NOMO-1 treated with dmso at 0.1 percent for 144 hours (cell line): ENCODE measurements at regions not wholly inside any gene's neighbourhood (a gene's known extent, or its start where the extent isn't known, plus 50 kb on each side); places are given as distances from the start of the nearest gene placed in this dataset.
"Not testable (repeated sequence)": the region's sequence is repeated elsewhere in the genome, so short reads cannot be mapped to it uniquely, and the experiment has no call there.

Experiments
- DNase-seq: peaks from one replicate; lab custom pipeline; 2025; ENCODE audit not compliant: unreplicated experiment; lab: John Stamatoyannopoulos, UW

DNA sequence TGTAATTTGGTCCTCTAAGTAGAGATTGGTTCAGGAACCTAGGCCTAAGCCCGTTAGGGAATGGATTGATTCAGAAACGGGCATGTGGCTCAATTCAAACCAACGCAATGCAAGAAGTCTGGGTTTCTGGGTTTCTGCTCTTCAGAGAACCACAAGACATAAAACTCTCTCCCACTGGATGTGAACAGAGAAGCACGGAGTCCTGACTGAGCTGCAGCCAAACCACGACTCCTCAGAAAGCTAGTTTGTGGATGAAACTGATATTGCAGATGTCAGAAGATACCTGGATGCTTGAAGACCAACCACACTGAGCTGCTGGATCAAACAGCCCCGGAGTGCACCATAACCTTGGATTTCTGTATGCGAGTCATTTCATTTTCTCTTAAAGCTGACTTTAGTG lies 50.0 kb downstream of the SOD2 start:
- no peak for DNase-seq

DNA sequence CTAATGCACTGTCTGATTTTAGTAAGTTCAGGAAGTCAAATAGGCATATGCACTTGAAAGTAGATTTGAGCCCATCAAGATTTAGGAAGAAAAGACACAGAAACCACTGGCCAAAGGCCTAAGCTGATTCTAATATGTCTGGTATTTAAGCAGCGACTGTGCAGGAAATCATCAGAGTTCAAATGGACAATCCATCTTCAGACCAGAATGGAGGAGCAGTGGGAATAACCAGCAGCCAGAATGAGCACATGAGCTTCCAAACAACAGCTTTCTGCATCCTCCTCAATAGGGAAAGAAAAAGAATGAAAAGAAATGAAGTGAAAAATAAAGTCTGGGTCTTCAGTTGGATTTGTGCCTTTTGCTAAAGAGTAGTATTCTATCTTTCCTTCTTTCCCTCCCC lies 50.6 kb downstream of the SOD2 start:
- no peak for DNase-seq

DNA sequence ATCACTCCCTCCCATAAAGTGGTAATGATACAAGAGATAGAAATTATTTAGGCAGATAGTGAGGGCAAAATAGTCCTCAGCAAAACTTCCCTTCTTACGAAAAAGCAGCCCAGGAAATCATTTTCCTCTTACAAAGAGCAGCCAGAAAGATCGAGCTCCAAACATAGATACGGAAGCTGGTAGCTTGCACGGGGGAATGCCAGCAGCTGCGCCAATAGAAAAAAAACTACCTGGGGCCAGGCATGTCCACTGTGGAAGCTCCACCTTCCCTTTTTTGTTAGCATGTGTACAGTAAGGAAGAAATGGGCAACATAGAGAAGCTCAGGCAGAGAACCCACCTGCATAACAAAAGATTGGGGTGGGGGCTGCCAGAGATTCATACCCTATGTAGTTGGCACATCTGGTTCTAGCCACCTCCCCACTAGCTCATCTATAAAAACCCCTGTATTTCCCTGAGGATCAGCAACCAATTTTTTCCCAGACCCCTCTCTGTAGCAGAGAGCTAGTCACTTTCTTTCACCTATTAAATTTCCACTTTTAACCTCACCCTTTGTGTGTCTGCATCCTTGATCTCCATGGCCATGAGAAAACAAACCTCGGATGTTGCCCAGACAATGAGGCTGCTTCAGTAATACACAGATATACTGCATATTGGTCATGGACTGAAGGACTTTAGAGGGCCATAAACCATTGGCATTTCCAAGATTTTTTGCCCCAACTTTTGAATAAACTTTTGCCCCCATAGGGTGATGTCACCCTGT lies 52.1 kb downstream of the SOD2 start:
- no peak for DNase-seq

DNA sequence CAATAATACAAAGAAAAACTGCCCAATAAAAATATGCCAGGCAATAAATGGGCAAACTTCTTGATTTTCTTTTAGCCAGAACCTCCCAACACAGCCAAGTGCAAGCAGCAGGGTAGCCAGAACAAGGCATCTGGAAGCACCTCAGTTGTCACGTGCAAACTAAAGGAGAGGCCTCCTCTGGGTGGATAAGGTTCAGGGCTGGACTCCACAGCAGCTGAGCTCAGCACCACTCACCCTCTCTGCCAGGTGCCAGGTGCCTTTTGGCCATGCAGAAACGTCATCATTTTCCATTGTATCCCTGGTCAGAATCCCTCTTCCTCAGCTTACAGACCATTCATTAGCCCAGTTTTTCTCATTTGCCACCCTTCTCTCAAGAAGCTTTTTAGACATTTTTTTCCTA lies 52.7 kb downstream of the SOD2 start:
- no peak for DNase-seq

DNA sequence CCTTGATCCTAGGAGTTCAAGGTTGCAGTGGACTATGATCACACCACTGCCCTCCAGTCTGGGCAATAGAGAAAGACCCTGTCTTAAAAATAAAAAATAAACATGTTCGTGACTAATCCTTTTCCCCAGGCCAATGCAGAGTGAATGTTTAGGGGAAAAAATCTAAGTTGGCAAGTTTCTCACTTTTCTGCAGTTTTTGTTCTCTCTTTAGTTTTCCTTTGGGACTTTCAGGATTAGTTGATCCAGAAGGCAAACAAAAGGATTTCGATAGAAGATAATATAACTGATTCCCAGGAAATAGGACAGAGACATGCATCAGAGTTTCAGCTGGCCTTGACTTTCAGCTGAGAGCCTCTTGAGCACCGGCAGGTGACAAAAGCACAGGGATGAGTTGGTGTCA lies 53.3 kb downstream of the SOD2 start:
- no peak for DNase-seq

DNA sequence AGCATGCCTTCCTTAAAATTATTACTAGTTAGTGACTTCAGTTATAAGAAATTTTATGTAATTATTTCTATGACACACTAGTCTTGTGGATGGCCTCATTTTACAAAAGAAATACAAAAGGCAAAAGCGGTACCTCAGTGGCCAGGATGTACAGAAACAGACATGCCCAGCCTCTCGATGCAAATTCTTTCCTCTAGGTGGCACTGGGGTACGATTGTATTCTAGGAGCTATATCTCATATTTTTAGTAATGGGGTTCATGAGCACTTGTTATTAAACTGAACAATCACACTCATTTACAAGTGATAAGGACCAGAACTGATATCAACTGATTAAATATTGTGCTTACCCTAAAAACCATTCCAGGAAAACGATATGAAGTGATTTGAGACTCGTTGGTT lies 59.8 kb downstream of the SOD2 start:
- DNase-seq = no peak

DNA sequence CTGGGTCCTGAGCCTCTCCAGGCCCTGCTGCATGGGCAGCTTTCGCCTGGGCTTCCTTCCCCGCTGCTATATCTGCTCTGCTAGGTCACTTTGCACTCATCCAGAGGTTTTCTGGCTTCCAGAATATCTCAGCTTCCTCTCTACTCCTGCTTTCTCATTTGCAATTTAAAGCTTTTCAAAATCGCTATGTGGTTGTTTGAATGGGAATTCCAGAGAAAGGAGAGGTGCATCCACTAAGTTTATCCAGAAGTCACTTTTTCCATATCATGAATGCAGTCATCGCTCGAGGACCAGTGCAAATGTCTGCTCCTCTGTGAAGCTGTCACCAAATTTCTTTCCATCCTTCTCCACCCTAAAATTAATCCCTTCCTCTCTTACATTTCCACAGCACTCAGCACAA lies 61.2 kb downstream of the SOD2 start:
- no peak for DNase-seq

DNA sequence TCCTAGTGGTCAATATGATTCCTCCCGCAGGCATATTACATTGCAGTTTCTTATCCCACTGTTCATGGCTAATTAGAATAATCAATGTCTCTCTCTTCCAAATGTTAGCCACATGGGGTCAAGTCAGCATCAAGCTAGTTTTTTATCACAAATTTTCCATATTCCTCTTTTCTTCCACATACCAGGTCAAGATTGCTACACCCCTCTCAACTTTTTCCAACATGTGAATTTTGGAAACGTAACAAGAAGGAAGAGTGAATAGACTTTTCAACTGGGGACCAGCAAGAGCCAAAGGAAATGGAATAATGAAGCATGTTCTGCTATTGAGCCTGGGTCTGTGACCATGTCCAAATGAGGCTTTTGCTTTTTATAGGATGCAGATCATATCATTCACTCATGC lies 65.1 kb downstream of the SOD2 start:
- DNase-seq = no peak

DNA sequence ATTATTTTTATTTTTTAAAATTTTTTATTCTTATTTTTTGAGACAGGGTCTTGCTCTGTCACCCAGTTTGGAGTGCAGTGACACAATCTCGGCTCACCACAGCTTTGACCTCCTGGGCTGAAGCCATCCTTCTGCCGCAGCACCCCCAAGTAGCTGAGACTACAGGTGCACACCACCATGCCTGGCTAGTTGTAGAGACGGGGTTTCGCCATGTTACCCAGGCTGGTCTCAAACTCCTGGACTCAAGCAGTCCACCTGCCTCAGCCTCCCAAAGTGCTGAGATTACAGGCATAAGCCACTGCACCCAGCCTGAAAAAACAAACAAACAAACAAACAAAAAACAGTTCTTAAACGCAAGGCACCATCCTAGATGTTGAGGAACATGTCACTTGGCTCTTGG lies 66.5 kb downstream of the SOD2 start:
- not testable (repeated sequence) for DNase-seq

DNA sequence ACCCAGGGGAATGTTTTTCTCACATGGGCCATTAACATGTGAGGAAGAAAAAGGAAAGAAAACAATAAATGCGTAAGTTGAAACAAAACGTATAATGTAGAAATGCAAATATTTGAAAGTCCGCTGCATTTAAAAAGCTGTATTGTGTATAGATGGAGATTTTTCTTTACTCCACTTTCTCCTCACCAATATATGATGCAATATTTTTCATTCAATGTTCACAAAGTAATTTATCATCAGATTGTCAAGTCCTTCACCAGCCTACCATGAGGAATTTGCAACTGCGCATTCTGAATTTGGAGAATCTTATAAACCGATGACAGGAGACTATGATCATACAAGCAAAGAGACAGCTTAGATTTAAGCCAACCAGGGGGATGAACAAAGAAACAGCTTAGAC lies 69.9 kb downstream of the SOD2 start:
- no peak for DNase-seq

DNA sequence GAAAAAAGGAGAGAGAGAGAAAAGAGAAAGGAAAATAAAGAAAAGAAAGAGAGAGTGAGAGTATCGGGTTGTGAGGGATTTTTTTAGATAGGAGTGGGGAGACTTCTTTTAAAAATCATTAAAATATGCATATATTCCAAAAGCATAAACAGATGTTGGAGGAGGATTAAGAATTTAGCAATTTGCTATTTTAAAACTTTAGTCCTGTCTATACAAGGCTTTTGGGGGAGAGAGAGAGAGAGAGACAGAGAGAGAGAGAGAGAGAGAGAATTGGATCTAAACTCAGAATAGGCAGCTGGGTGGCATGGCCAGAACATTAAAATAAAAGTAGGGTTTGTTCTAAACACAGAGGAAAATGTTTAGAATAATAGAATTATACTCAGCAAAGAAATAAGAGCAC lies 72.1 kb downstream of the SOD2 start:
- no peak for DNase-seq

DNA sequence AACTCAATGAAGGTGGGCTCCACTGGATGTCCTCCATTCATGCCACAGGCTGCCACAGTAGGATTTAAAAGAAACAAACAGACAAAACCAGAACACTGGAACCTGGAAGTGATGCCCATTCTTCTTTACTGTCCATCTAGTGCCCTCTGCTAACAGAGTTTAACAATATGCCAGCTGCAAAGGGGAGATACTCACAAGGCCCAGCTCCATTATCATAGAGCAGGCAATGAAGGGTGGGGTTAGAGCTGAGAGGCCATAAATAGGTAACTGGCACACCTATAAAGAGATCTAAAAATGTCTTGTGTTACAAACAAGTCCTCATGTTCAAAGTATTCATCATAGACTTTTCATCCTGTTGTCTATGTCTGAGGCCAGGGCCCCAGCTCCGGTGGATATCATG lies 75.6 kb downstream of the SOD2 start:
- DNase-seq = no peak

DNA sequence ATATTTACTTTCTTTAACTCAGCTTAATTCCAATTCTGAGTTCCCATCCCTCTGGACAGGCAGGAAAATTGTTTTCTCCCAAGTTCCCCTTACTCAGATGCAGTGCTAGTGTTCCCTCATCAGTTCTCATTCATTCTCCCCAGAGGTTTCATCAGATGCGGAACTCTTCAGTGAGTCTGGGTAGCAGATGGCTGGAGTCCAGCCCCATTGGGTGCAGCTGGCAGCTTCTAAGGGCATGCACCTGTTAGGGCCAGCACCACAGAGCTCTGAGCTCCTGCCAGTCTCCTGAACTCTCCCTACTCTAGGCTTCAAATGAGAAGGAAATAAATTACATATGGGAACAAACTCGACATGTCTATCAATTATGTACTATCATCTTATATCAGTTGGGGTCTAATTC lies 76.6 kb downstream of the SOD2 start:
- no peak for DNase-seq

DNA sequence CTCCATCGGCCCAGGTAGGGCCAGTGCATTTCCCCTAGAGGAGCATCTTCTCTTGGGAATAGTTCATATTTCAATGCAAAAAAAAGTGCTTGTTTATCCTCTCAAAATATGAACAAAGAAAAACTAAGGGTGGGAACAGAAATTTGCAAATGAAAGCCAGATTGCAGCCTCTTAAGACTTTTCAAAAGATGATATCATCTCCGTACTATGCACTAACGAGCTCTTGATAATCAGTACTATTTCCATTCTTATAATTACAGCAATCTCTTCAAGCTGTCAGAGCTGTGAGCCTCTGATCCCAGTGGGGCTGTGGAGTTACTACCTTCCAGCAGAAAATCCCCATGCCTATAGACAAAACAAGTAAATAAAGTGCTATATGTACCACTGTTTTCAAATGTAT lies 77.1 kb downstream of the SOD2 start:
- DNase-seq = no peak

DNA sequence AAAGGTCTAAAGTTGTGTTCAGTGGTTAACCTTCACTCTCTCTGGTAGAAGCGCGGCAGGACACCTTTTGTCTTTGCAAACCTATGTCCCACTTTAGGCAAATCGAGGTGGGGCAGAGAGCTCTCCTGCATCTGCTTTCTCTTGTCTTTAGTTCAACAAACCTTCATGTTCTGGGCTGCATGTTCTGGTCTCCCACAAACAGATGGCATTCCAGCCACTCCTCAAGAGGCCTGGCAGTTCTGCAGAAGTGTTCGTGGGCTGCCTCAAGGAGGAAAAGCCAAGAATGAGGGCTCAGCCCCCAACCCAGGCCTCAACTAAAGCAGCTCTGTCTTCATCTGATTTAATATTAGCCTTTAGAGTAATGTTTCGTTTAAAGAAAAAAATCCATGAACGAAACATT lies 82.2 kb downstream of the SOD2 start:
- no peak for DNase-seq

DNA sequence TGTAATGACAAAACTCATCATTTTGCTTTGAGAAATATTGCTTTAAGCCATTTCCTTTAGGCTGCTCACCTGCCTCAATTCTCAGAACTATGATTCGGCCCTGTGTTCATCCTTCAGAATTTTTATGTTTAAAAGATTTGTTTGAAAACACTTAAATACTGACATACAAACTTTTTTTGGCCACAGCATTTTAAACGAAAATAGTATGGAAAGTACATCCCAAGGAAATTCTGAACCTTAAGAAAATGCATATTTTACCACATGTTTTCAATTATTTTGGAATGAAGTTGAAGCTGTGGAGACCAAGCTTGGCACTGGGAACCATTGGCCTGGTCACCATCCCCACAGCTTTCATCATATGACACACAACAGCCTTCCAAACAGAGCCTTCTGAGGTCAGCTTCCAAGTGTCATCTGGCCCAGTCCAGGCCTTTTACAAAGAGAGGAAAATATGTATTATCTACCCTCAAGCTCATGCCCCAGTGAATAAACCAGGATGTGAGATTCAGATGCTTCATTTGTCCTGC lies 83.3 kb downstream of the SOD2 start:
- no peak for DNase-seq

DNA sequence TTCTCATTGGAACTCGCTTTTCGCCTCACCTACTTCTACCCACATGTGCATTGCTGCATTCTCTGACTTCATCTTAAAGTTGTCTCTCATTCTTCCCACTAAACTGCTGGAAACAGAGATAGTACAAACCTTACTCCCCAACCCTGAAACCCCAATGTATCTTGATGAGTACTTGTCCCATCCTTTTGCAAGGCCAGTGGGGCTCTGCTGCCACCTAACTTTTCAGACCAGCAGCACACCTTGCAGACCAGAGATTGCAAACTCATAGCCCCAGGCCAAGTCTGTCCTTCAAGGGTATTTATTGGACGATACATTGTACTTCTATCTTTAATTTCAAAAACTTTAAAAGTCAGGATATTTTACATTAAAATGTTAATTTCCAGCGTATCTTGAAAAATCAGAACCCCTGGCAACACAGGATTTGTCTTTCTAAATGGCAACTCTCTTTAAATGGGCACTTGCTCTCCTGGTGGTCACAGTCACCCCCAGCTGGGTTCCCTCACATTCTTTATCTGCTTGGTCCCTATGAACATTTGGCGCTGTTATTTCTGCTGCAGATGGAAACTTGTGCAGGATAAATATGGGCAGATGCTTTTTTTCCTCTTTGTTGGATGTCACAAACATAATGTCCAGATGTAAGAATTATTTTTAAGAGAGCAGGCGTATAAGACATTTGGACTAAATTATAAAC lies 83.9 kb downstream of the SOD2 start:
- no peak for DNase-seq

DNA sequence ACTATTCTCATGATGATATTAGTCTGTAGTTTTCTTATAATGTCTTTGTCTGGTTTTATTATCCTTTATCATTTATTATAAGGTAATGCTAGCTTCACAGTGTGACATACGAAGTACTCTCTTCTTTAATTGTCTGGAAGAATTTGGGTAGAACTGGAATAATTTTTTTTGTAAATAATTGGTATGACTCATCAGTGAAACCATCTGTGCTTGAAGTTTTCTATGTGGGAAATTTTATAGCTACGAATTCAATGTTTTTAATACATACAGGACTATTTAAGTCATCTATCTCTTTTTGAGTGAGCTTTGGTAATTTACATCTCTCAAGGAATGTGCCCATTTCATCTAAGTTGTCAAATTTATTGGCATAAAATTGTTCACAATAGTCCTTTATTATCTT lies 86.3 kb downstream of the SOD2 start:
- DNase-seq = no peak

DNA sequence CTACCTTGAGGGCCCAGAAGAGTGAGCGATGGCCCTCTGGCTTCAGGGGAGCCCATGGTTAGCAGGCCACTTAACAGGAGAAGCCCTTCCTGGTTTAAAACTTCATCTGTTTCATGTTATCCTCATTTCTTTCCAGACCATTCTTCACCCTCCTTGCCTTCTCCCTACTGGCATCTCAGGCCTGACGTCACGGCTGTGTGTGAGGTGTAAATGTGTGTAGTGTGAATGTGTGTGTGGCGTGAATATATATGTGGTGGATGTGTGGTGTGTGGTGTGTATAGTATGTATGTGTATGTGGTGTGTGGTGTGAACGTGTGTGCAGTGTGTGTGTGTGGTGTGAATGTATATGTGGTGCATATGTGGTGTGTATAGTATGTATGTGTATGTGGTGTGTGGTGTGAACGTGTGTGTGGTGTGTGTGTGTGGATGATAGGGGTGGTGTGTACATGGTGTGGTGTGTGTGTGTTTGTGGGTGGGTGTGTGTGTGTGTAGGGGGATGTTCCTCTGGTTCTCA lies 88.5 kb downstream of the SOD2 start:
- no peak for DNase-seq

DNA sequence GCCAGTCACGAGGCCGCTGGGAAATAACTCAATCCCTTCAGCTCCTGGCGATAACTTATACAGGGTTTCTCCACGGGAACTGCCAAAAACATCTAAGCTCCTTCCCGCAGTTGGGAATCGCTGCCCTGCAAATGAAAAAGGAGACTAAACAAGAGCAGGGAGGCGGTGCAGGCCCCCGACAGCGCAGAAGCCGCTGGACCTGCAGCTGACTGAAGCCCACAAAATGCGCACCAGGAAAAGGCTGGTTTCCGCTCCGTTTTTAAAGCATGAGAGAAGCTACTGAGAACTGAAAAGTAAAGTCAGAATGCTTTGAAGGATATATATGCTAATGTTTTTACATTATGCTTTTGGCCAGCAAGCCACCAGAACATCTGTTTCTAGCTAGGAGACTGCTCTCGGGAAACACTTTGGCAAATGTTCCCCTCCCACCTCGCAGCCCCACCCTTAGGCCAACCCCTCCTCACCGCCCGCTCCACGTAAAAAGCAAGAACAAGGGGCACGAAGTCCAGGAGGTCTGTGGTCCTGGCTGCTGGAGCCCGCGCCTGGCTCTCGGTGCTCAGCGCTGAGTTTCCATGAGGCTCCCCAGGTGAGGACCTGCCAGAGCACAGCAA lies 90.5 kb downstream of the SOD2 start:
- no peak for DNase-seq

DNA sequence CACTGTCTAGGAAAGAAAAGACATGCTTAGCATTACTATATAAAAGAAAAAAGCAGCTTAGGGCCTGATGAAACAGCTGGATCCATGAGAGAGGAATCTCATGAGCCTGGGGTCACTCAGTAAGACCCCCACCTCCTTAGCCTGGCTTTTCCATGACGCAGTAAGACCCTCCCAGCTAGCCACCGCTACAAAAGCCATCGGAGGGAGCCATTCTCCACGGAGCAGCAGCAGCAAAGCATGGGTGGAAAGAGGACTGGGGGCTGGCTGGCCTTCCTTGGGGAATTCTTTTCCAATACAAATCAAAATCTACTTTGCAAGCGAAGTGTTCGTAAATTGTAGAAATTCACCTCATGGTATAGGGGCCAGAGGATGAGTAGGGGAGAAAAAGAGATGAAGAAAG lies 91.8 kb downstream of the SOD2 start:
- DNase-seq = no peak

DNA sequence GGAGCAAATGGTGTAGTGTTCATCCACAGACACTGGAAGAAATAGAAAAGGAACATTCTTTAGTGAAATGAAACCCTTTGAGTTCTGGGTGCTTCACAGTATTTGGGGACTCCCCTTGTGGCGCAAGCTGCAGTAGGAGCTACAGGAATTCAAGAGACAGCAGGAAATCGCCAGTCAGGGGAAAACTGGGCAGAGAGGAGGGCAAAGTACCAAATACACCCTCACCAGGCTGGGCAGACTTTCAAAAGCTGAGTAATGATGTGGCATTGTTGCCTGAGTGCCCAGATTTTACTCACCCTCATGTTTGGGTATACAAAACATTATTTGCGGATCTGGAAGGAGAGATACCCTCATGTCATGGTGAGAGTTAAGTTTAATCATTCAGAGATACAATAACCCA lies 97.9 kb downstream of the SOD2 start:
- DNase-seq = no peak
